ENCODE measurements at regions not wholly inside any gene's neighbourhood (a gene's known extent, or its start where the extent isn't known, plus 50 kb on each side); places are given as distances from the start of the nearest gene placed in this dataset.

- Histone ChIP-seq H2BK15ac (replicated peaks; ENCODE audit: low read depth) (no peak overlapping the region), H3K4me3 (ENCODE audit: low read length) (no peak overlapping the region), H3K23ac (ENCODE audit: low read length) (no peak overlapping the region), H3K27ac (ENCODE audit: low read depth, low read length) (no peak overlapping the region), H3K9ac (ENCODE audit: low read length) (no peak overlapping the region), H4K5ac (ENCODE audit: low read length) (no peak overlapping the region), H4K8ac (ENCODE audit: low read depth, low read length) (no peak overlapping the region), H2AK5ac (ENCODE audit: low read length) (no peak overlapping the region), H3K36me3 (ENCODE audit: control insufficient read depth, insufficient read depth, low read length) (no peaks in the 10 kb centered on the region), H2BK5ac (ENCODE audit: low read length) (no peak overlapping the region), H3K56ac (ENCODE audit: low read length) (no peak overlapping the region), H3K4me2 (ENCODE audit: low read length) (no peak overlapping the region), H3K4ac (ENCODE audit: low read depth, low read length) (no peak overlapping the region), H3K27me3 (ENCODE audit: insufficient read depth, low read length, poor library complexity) (no peaks in the 10 kb centered on the region), H3K4me1 (ENCODE audit: control insufficient read depth, low read depth, low read length) (no peaks in the 10 kb centered on the region), H2BK120ac (ENCODE audit: low read depth, low read length) (no peak overlapping the region), H3K79me1 (ENCODE audit: low read length) (no peaks in the 10 kb centered on the region), H3K79me2 (ENCODE audit: control insufficient read depth, insufficient read depth, low read length) (no peaks in the 10 kb centered on the region), H3K18ac (ENCODE audit: low read length) (no peak overlapping the region)
- no CpG with 5 or more reads among the region's 7 CpGs for WGBS (ENCODE audit: extremely low coverage, insufficient coverage, low lambda C conversion rate)
- DNase-seq = no peak
Measured at GRCh38 chr12:113525066-113525465, 53.4 kb upstream of the LHX5 start.

GRCh38 chr12:113524495-113524894 lies 52.8 kb upstream of the LHX5 start:
- no CpG with 5 or more reads among the region's 5 CpGs for WGBS (ENCODE audit: extremely low coverage, insufficient coverage, low lambda C conversion rate)
- no peak overlapping the region for H3K4ac ChIP-seq (ENCODE audit: low read depth, low read length)
- no peaks in the 10 kb centered on the region for H3K79me1 ChIP-seq (ENCODE audit: low read length)
- no peak overlapping the region for H3K9ac ChIP-seq (ENCODE audit: low read length)
- H3K27me3 ChIP-seq (ENCODE audit: insufficient read depth, low read length, poor library complexity) = peaks cover 2% of the 10 kb centered on the region
- no peak overlapping the region for H2BK15ac ChIP-seq (replicated peaks; ENCODE audit: low read depth)
- H2BK5ac ChIP-seq (ENCODE audit: low read length) = no peak overlapping the region
- no peak overlapping the region for H4K8ac ChIP-seq (ENCODE audit: low read depth, low read length)
- peak; percentile 33 for DNase-seq
- H2BK120ac ChIP-seq (ENCODE audit: low read depth, low read length) = no peak overlapping the region
- no peak overlapping the region for H2AK5ac ChIP-seq (ENCODE audit: low read length)
- H3K36me3 ChIP-seq (ENCODE audit: control insufficient read depth, insufficient read depth, low read length) = no peaks in the 10 kb centered on the region
- no peaks in the 10 kb centered on the region for H3K4me1 ChIP-seq (ENCODE audit: control insufficient read depth, low read depth, low read length)
- H3K23ac ChIP-seq (ENCODE audit: low read length) = no peak overlapping the region
- H3K56ac ChIP-seq (ENCODE audit: low read length) = no peak overlapping the region
- no peak overlapping the region for H3K4me3 ChIP-seq (ENCODE audit: low read length)
- H3K79me2 ChIP-seq (ENCODE audit: control insufficient read depth, insufficient read depth, low read length) = no peaks in the 10 kb centered on the region
- H3K4me2 ChIP-seq (ENCODE audit: low read length) = no peak overlapping the region
- no peak overlapping the region for H3K18ac ChIP-seq (ENCODE audit: low read length)
- H4K5ac ChIP-seq (ENCODE audit: low read length) = no peak overlapping the region
- no peak overlapping the region for H3K27ac ChIP-seq (ENCODE audit: low read depth, low read length)

DNA sequence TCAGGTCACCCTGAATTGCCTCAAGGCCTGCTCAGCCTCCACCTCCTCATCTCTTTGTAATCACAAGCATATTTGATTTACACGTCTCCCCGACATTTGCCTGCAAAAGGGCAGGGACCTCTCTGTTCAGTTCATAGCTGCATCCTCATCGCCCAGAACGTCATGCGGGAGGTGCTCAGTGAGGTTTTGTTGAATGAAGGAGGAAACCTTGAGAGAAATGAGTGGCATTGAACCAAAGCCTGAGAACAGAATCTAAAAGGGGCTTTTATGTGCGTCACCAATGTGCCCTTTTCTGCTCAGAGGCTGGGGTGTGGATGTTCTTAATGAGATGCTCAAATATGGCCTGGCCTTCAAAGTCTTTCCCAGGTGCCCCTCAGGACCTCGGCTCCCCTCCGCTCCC lies 50.0 kb upstream of the LHX5 start:
- Histone ChIP-seq H3K4me2 (ENCODE audit: low read length) (no peak overlapping the region), H3K79me2 (ENCODE audit: control insufficient read depth, insufficient read depth, low read length) (no peaks in the 10 kb centered on the region), H2BK5ac (ENCODE audit: low read length) (no peak overlapping the region), H3K4me1 (ENCODE audit: control insufficient read depth, low read depth, low read length) (no peaks in the 10 kb centered on the region), H3K27me3 (ENCODE audit: insufficient read depth, low read length, poor library complexity) (peaks cover 15% of the 10 kb centered on the region), H4K8ac (ENCODE audit: low read depth, low read length) (no peak overlapping the region), H3K56ac (ENCODE audit: low read length) (no peak overlapping the region), H3K4me3 (ENCODE audit: low read length) (no peak overlapping the region), H3K36me3 (ENCODE audit: control insufficient read depth, insufficient read depth, low read length) (no peaks in the 10 kb centered on the region), H2AK5ac (ENCODE audit: low read length) (no peak overlapping the region), H3K18ac (ENCODE audit: low read length) (no peak overlapping the region), H4K5ac (ENCODE audit: low read length) (no peak overlapping the region), H3K9ac (ENCODE audit: low read length) (no peak overlapping the region), H3K27ac (ENCODE audit: low read depth, low read length) (no peak overlapping the region), H3K23ac (ENCODE audit: low read length) (no peak overlapping the region), H3K79me1 (ENCODE audit: low read length) (no peaks in the 10 kb centered on the region), H2BK120ac (ENCODE audit: low read depth, low read length) (no peak overlapping the region), H3K4ac (ENCODE audit: low read depth, low read length) (no peak overlapping the region), H2BK15ac (replicated peaks; ENCODE audit: low read depth) (no peak overlapping the region)
- WGBS (ENCODE audit: extremely low coverage, insufficient coverage, low lambda C conversion rate) = no CpG with 5 or more reads among the region's 8 CpGs
- no peak for DNase-seq
